Lower lobe of right lung (tissue), 2 donors: ENCODE measurements at regions not wholly inside any gene's neighbourhood (a gene's known extent, or its start where the extent isn't known, plus 50 kb on each side); places are given as distances from the start of the nearest gene placed in this dataset.
A peak's percentile ranks its signal among the peaks of the same experiment; 100 is the strongest.
"Not testable (repeated sequence)": the region's sequence is repeated elsewhere in the genome, so short reads cannot be mapped to it uniquely, and the experiment has no call there.

Source experiments
- ATAC-seq, 2 donors: fragments of 200-7000 bp; cut with Tn5 transposase; one replicate each; pipeline ENCODE4 v1.9.1; 2020 to 2022; ENCODE audit warnings: mild to moderate bottlenecking in 2 of 2, moderate library complexity in 2 of 2
- DNase-seq: peaks from one replicate; pipeline ENCODE4 v3.0.0-alpha.2; 2020
- H3K27ac ChIP-seq: fragments of 200-600 bp; one replicate; pipeline ENCODE4 v1.8.0; 2022
- H3K27me3 ChIP-seq: fragments of 200-600 bp; one replicate; pipeline ENCODE4 v1.8.0; 2022; ENCODE audit warnings: low read depth
- H3K36me3 ChIP-seq: fragments of 200-600 bp; one replicate; pipeline ENCODE4 v1.8.0; 2022; ENCODE audit warnings: mild to moderate bottlenecking
- H3K4me1 ChIP-seq: fragments of 200-600 bp; one replicate; pipeline ENCODE4 v1.8.0; 2022
- H3K4me3 ChIP-seq: fragments of 200-600 bp; one replicate; pipeline ENCODE4 v1.8.0; 2022; ENCODE audit warnings: mild to moderate bottlenecking
- H3K9me3 ChIP-seq: fragments of 200-600 bp; one replicate; pipeline ENCODE4 v1.8.0; 2022
- CTCF ChIP-seq: fragments of 200-600 bp; IDR thresholded peaks from one replicate; pipeline ENCODE4 v1.8.0; 2022; ENCODE audit warnings: antibody characterized with exemption, mild to moderate bottlenecking
- intact Hi-C: fragments of 100-400 bp; cut with DNase I; formaldehyde crosslinking; loops from one replicate; pipeline ENCODE4 v1.11.0; 2022
- donor health status: DM: no; HTN: yes; CAD: no; lungs with severe emphysema.

- no peak for TF ChIP-seq CTCF
- DNase-seq (no peak), ATAC-seq (peak; percentile 45 to 58)
- Histone ChIP-seq H3K9me3 (no peaks in the 10 kb centered on the region), H3K36me3 (no peaks in the 10 kb centered on the region), H3K4me3 (no peak overlapping the region), H3K4me1 (peaks cover 13% of the 10 kb centered on the region), H3K27ac (no peak overlapping the region), H3K27me3 (no peaks in the 10 kb centered on the region)
- intact Hi-C loops: no loop called here
Measured at GRCh38 chr1:169047074-169047473, 59.4 kb upstream of the ATP1B1 start.

- DNase-seq: no peak
- no peak for TF ChIP-seq CTCF
- Histone ChIP-seq H3K36me3 (no peaks in the 10 kb centered on the region), H3K4me3 (no peak overlapping the region), H3K9me3 (no peaks in the 10 kb centered on the region), H3K4me1 (peaks cover 13% of the 10 kb centered on the region), H3K27ac (no peak overlapping the region), H3K27me3 (no peaks in the 10 kb centered on the region)
- intact Hi-C loops: no loop called here
- ATAC-seq: peak; percentile 30 to 51
Measured at GRCh38 chr1:169048043-169048442, 58.4 kb upstream of the ATP1B1 start.

- H3K27ac ChIP-seq: no peak overlapping the region
- H3K4me3 ChIP-seq: no peak overlapping the region
- DNase-seq: no peak
- peaks cover 5% of the 10 kb centered on the region for H3K4me1 ChIP-seq
- no peaks in the 10 kb centered on the region for H3K36me3 ChIP-seq
- intact Hi-C loops: no loop called here
- no peaks in the 10 kb centered on the region for H3K27me3 ChIP-seq
- H3K9me3 ChIP-seq: no peaks in the 10 kb centered on the region
- no peak for TF ChIP-seq CTCF
- no peak for ATAC-seq
Measured at GRCh38 chr1:169049258-169049938, 57.1 kb upstream of the ATP1B1 start.

- Histone ChIP-seq H3K36me3 (no peaks in the 10 kb centered on the region), H3K9me3 (no peaks in the 10 kb centered on the region), H3K4me3 (no peak overlapping the region), H3K27ac (no peak overlapping the region), H3K27me3 (no peaks in the 10 kb centered on the region), H3K4me1 (no peaks in the 10 kb centered on the region)
- intact Hi-C loops: no loop called here
- no peak for TF ChIP-seq CTCF
- DNase-seq (no peak), ATAC-seq (no peak)
Measured at GRCh38 chr1:169051171-169051570, 55.3 kb upstream of the ATP1B1 start.

- not testable (repeated sequence) for DNase-seq, H3K9me3 ChIP-seq
Measured at GRCh38 chr1:169052171-169052570, 54.3 kb upstream of the ATP1B1 start.

GRCh38 chr1:169052727-169053126 lies 53.8 kb upstream of the ATP1B1 start:
- Histone ChIP-seq H3K27ac (peak overlapping the region; percentile 24), H3K4me1 (no peaks in the 10 kb centered on the region), H3K36me3 (no peaks in the 10 kb centered on the region), H3K27me3 (no peaks in the 10 kb centered on the region), H3K9me3 (no peaks in the 10 kb centered on the region), H3K4me3 (no peak overlapping the region)
- ATAC-seq (peak; percentile 34 to 41), DNase-seq (no peak)
- no peak for TF ChIP-seq CTCF
- intact Hi-C loops: no loop called here

More at GRCh38 chr1:169052171-169052570, 54.3 kb upstream of the ATP1B1 start:
- ATAC-seq, intact Hi-C loops, H3K27me3 ChIP-seq, H3K4me1 ChIP-seq, H3K36me3 ChIP-seq, H3K4me3 ChIP-seq: not testable (repeated sequence)
- peak overlapping the region; percentile 24 for H3K27ac ChIP-seq
